CD4-positive, alpha-beta T cell treated with Interleukin-12 subunit alpha and Interleukin-12 subunit beta, for 1 hour (primary cell): ENCODE measurements at regions not wholly inside any gene's neighbourhood (a gene's known extent, or its start where the extent isn't known, plus 50 kb on each side); places are given as distances from the start of the nearest gene placed in this dataset.
A peak's percentile ranks its signal among the peaks of the same experiment; 100 is the strongest.
"Not testable (repeated sequence)": the region's sequence is repeated elsewhere in the genome, so short reads cannot be mapped to it uniquely, and the experiment has no call there.

ENCODE experiments used
- DNase-seq: peaks from one replicate; pipeline ENCODE4 v3.0.0-alpha.2; 2020

DNA sequence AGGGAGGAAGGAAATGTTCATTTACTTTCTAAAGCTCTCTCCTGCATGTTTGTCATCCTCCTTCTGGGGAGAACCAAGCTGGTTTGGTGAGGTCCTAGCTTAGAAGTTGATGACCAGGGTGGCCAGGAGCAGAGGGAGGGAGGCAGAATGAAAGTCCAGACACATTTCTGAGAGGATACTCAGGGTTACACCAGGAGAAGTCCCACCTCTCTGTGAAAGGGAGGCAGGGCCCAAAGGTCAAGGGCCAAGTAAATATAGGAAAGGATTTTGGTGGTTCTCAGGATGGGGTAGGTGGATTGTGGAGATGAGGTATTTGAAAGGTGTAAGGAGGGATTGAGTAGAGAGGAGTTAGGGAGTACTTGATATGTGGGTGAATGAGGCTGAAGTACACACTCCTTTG lies 58.0 kb upstream of the FBXO11 start:
- DNase-seq = no peak

DNA sequence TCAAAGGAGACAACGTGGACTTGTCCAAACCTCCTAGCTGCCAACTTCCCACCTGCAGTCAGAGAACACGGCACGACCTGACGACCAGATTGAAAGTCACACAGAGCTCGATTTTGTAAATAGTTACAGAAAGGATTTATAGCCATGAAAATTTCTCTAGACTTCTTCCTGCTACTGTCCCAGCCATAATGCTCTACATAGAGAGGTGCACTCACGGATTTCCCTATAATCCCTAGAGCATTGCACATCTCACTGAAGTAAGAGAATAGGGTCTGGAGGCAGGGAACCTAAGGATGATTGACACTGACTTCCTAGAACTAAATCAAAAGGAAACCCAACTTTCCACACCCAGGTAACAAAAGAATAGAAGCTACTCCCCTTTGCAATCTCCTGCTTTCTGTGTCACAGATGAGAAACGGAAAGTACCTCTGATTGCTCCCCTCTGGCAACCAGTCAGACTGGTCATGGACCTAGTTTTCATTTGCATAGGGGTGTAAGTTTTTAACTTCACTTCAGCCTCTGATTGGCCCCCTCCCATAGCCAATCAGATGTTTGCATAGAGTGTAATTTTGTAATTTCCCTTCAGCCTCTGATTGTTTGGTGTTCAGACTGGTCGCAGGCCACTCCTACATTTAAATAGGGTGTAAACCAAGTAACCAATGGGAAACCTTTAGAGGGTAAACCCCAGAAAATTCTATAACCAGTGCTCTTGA lies 58.6 kb upstream of the FBXO11 start:
- DNase-seq = no peak

DNA sequence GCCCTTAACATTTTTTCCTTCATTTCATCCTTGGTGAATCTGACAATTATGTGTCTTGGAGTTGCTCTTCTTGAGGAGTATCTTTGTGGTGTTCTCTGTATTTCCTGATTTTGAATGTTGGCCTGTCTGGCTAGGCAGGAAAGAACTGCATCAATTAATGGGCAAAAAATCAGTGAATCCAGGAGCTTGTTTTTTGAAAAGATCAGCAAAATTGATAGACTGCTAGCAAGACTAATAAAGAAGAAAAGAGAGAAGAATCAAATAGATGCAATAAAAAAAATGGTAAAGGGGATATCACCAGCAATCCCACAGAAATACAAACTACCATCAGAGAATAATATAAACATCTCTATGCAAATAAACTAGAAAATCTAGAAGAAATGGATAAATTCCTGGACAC lies 70.4 kb upstream of the FBXO11 start:
- not testable (repeated sequence) for DNase-seq

DNA sequence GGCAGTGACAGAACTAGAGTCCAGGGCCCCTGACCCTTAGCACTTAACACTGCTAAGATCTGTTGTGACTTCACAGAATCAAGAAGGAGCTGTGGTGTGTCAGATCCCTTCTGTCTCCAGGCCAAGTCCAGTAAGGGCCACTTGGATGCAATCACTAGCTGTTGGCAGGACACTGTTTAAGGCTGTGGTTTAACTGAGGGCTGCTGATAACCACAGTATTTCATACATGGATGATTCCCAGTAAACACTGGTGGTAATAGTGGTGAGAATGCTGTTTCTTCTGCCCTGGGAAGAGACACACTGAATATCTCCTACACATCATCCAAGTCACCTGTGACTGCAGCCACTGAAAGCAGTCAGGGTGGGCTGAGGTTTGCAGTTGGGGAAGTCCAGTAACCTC lies 77.7 kb upstream of the FBXO11 start:
- no peak for DNase-seq

DNA sequence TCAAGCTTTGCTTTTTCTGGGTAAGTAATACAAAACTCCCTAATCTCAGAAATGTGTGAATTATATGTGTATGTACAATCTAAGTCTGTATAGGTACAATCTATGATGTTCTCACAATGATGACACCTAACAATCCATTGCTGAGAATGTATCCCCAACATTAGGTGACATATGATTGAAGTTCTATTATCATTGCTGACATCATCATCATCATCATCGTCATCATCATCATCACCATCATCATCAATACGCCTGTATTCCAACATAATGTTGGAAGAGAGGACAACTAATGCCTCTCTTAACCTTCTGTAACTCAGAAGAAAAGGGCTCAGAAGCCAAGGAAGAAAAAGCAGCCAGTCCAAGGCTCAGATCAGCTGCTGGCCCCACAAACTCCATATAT lies 84.2 kb upstream of the FBXO11 start:
- no peak for DNase-seq

DNA sequence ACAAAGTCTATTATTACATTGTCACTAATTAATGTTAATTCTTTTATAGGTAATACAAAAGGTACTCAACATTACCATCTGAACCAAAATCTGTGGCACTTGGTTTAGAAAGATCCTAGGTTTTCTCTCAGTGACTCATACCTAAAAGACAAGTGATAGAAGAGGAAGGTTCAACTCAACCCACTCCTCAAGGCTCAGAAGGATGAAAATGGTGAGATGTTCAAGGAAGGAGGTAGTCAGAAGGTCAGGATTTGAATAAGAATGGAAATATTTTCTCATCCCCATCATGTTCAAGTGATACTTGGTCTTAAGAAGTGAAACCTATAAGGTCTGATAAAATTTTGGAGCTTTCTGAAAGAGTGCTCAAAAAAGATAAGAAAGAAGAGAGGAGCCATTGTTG lies 86.4 kb upstream of the FBXO11 start:
- DNase-seq = no peak

DNA sequence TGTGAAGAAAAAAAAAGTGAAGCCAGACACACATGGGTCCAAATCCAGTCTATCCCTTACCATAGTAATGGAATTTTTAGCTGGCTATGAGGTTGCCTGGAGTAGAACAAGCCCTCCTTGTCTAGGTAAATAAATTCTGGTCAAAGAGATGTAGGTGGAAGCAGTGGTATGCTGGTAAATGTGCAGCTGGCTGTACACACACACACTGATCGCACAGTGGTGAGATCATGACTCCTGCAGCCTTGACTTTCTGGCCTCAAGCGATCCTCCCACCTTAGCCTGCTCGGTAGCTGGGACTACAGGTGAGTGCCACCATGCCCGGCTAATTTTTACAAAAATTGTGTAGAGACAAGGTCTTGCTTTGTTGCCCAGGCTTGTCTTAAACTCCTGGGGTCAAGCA lies 90.5 kb upstream of the FBXO11 start:
- DNase-seq = no peak

DNA sequence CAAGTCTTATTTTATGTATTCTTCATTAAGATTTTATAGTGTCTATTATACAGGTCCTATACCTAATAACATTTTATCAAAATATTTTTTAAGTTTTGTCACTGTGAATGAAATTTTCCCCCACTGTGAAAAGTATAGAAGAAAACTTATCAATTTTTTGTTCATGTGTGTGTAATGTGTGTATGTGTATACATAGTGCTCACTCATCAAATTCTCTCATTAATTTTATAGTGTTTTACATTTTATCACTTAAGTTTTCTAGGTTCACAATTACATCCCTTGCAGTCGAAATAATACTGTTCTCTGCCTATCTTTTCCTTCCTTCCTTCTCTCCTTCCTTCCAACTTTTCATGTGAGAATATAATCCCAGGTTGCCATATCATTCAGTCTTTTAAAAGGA lies 93.2 kb upstream of the FBXO11 start:
- DNase-seq = no peak

DNA sequence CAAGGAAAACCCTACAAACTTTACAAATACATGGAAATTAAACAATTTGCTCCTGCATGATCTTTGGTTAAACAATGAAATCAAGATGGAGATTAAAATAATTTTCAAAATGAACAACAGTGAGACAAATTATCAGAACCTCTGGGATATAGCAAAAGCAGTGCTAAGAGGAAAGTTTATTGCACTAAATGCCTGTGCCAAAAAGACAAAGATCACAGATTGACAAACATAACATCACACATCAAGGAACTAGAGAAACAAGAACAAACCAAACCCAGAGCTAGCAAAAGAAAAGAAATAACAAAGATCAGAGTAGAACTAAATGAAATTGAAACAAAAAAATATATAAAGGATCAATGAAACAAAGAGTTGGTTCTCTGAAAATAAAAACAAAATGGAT lies 95.2 kb upstream of the FBXO11 start:
- no peak for DNase-seq

DNA sequence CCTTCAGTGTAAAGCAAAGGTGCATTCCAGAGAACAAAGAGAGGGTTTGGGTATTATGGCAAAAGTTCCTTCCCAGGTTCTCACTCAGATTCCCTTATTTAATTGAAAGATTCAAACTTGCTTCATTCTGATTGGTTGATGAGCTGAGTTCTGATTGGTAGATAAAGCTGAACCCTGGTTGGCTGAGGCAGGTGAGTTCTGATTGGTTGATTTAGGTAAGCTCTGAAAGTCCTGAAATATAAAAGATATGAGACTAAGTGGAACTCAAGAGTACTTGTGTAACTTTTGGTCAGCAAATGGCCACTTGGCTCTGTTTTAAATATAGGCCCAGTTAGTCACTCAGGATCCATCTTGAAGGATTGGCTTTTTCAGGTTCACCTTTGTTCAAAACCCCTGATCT lies 99.8 kb upstream of the FBXO11 start:
- no peak for DNase-seq

DNA sequence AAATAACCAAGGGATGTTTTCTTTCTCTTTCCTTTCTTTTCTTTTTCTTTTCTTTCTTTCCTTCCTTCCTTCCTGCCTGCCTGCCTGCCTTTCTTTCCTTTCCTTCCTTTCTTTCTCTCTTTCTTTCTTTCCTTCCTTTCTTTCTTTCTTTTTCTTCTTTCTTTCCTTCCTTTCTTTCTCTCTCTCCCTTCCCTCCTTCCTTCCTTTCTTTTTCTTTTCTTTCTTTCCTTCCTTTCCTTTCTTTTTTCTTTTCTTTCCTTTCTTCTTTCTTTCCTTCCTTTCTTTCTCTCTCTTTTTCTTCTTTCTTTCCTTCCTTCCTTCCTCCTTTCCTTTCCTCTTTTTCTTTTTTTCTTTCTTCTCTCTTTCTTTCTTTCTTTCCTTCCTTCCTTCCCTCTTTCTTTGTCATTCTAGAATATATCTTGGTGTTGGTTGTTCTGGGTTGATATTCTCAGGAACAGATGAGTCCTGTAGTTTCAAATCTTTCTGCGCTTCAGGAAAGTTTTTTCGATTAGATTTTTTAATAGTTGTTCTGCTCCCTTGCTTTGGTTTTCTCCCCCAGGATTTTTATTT lies 101.5 kb upstream of the FBXO11 start:
- DNase-seq = no peak

DNA sequence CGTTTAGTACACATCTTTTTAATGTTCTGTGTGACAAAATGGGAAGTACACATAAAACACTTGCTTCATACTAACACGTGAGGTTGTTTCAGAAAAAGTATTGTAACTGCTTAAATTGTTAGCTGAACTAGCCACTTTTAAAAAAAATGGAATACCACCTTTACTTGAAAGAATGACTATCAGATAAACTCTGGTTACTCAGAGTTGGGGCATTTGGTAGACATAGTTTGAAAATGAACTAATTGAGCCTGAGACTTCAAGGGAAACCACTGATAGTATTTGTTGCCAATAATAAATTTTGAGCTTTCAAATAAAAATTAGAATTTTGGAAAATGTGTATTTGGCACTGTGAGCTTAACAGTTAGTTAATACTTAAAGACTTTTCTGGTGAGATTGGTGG lies 103.0 kb upstream of the FBXO11 start:
- DNase-seq = no peak

DNA sequence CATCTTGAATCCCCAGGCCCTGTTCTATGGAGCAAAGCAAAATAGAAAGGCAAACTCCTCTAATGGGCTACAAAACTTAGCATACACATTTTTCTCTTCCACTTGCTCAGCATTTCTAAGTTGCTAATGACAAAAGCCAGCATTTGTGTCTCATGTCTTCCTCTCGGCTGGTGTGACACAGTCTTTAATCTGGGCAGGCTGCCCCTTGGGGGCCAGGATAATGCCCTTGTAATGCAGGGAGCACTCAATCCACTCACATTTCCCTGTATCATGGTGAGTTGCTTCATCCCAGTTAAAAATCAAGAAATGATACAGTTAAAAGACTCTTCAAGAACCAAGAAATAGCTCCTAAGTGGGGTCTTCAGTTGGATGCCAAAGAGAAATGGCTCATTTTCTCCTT lies 109.1 kb upstream of the FBXO11 start:
- no peak for DNase-seq

DNA sequence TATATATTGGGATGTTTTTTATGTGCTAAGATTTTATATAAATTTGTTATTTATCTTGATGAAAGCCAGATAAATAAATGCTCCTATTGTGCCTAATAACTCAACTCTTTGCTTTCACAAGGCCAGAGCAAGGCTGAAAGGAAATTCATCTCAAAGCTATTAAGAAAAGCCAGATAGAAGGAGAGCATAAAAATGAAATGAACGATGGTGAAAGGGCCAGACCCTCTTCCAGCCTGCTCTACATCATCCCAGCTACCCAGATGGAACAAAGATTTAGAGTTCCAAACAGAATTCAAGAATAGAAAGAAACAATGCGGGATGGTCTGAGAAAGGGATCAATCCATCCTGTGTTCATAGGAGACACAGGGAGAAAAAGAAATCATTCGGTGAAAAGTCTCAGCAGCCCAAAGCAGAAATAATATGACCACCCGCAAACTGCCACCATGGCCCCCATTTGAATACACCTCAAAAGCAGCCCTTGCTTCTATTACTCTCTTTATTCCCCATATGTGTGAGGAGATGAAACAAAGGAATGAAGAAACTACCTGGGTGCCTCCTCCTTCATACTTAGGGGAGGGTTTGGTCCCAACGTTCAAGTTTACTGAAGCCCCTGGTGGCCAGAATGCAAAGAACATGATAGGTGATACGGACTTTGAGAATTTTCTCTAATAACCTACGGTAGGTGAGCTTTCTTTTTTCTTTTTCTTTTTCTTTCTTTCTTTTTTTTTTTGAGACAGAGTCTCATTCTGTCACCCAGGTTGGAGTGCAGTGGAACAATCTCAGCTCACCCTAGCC lies 110.1 kb upstream of the FBXO11 start:
- peak; percentile 8 for DNase-seq

DNA sequence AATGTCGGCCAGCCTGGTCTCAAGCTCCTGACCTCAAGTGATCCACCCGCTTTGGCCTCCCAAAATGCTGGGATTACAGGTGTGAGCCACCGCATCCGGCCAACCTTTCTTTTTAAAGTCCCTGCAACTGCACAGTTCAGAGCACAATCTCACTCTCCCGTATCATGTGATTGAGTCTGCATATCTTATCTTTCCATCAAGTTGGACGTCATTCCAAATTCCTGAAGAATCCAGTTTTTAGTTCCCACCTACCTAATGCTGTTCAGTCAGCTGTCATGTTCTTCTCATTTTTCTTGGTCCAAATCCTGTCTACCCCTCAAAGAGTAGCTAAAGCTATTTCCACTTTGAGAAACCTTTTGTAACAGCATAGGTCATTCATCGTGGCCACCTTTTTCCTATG lies 110.8 kb upstream of the FBXO11 start:
- no peak for DNase-seq

DNA sequence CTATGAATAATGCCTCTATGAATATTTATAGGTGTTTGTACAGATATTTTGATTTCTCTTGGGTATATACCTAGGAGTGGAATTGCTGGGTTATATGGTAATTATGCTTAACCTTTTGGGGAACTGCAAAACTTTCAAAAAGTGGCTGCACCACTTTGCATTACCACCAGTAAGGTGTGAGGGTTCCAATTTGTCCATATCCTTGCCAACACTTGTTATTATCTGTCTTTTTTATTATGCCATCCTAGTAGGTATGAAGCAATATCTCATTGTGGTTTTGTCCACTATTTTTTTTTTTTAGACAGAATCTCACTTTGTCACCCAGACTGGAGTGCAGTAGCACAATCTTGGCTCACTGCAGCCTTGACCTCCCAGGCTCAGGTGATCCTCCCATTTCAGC lies 112.2 kb upstream of the FBXO11 start:
- DNase-seq = no peak

DNA sequence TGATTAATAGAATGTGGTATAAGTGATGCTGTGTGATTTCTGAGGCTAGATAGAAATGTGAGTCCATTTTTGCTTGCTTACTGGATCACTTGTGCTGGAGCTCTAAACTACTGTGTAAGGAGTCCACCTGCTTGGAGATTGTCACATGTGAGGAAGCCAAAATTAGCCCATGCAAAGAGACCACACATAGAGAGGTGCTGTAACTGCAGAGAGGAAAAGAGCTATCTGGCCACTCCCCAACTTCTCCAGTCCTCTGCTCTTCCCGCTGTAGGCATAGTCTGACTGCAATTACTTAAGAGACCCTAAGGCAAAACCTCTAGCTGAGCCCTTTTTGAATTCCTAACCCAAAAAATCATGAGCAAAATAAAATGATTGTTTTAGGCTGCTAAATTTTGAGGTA lies 120.6 kb upstream of the FBXO11 start:
- DNase-seq = no peak

DNA sequence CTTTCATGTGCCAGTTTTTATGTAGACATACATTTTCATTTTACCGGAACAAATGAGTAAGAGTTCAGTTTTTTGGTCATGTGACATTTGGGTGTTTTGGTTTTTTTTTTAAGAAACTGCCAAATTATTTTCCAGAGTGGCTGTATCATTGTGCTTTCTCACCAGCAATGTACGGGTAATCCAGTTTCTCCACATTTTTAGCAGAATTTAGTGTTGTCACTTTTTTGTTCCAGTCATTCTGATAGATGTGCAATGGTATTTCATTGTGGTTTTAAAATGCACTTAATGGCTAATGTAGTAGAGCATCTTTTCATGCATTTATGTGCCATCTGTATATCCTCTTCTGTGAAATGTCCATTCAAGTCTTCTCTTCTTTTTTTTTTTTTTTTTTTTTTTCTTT lies 126.5 kb upstream of the FBXO11 start:
- DNase-seq = no peak

DNA sequence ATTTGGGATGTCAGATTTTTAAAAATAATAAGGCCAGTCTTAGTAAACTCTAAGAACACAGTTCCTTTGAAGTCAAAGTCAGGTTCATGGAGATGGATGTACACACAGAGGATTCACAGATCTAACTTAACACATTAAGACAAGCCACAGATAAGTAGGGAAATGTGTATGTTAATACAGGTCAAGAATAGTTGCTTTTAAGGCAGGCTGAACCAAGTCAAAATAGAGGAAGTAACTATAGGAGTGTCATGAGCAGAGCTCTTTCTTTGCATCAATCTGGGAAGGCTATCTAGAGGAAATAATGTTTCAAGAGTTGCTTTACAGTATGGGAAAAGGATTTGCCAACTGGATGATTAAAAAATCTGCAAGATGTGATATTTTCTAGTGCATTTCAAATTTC lies 128.0 kb upstream of the FBXO11 start:
- DNase-seq = no peak

DNA sequence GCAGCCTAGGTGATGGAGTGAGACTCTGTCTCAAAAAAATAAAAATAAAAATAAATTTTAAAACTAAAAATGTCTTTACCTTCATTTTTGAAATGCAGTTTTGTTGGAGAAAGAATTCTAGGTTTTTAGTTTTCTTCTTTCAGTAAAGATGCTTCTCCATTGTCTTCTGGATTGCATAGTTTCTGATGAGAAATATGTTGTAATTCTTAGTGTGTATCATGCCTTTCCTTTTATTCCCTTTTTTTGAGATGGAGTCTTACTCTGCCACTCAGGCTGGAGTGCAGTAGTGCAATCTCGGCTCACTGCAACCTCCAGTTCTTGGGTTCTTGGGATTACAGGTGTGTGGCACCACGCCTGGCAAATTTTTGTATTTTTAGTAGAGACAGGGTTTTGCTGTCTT lies 130.0 kb upstream of the FBXO11 start:
- no peak for DNase-seq

DNA sequence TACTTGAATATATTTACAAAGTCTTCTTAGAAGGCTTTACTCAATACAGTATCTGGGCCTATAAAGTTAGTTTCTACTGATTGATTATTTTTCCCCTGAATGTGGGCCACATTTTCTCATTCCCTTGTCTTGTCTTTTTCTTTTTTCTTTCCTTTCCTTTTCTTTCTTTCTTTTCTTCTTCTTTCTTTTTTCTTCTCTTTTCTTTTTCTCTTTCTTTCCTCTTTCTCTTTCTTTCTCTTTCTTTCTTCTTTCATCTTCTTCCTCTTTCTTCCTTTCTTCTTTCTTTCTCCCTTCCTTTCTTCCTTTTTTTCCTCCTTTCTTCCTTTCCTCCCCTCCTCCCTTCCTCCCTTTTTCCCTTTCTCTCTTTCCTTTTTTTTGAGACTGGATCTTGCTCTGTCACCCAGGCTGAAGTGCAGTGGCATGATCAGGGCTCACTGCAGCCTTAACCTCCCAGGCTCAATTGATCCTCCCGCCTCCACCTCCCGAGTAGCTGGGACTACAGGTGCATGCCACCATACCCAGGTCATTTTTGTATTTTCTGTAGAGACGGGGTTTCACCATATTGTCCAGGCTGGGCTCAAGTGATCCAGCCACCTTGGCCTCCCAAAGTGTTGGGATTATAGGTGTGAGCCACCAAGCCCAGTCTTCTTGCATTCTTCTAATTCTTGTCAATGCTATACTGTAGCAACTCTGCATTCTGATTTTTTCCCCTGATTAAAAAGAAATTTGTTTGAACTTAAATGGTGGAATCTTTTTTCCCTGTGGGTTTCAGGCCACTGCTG lies 133.1 kb upstream of the FBXO11 start:
- no peak for DNase-seq

DNA sequence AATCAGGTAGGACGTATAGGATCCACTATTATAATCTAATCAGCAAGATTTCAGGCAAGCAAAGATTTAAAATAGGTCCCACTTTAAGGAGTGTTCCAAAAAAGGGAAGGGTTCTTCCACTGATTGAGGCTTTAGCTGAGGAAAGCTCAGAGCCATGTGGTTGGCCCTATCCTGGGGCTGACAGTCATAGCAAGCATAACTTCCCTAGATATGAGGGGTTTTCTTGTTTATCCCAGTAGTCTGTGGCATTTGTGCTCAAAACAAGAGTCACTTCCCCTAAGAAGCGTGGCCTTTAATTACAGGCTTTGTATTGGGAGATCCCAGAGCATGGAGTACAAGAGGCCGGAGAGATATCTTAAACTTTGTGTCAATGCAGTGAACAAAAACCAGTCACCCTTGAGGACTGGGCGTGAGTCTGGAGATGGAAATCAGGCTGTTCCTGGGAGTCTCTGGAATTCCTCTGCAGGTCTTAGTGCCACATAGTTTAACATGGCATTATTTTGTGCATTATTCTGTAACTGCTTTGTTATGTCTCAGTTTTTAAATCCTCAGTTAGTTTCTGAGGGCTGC lies 136.9 kb upstream of the FBXO11 start:
- DNase-seq = no peak

DNA sequence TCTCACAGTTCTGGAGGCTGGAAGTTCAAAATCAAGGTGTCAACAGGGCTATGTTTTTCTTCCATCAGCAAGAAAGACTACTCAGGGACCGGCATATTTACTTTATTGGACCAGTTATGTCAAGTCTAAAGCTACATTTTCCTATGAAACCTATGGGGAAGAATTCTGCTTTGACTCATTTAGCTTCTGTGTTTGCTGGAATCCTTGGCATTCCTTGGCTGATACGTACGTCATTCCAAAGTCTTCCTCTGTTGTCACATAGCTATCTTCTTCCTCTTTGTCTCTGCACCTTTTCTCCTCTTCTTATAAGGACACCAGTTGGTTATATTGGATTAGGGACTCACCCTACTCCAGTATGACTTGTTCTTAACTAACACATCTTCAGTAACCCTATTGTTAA lies 137.4 kb upstream of the FBXO11 start:
- DNase-seq = no peak
